GM19468 (cell line): ENCODE measurements at regions not wholly inside any gene's neighbourhood (a gene's known extent, or its start where the extent isn't known, plus 50 kb on each side); places are given as distances from the start of the nearest gene placed in this dataset.

ENCODE experiments used
- ATAC-seq: cut with Tn5 transposase; IDR thresholded peaks from one replicate; pipeline ENCODE4 v1.9.1; 2021; ENCODE audit warnings: mild to moderate bottlenecking, moderate library complexity, moderate number of reproducible peaks; ENCODE audit not compliant: unreplicated experiment; ENCODE audit errors: extremely low read depth

DNA sequence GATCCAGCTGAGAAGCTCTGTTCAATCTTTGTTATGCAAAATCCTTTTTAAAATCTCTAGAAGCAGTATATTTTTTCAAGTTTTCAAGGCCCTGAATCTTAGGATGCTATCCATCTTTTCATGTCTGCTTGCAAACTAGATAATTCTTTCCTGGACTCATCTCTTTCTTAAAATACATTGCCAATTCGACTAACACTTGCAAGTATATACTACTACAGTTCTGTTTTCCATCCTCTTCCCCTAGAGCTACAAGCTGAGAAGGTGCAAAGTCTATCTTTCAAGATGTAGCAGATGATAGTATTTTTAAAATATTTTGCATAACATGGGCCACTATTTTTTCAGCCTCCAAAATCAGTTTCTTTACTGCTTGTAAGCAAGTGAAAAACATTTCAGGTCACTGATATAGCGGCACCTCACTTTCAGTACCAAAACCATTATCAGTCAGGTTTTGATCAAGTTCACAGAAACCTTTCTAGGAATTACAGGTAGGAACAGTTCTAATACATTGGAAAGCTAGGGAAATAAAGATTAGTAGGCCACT is 196.4 kb upstream of the CDH20 start:
- no peak for ATAC-seq

DNA sequence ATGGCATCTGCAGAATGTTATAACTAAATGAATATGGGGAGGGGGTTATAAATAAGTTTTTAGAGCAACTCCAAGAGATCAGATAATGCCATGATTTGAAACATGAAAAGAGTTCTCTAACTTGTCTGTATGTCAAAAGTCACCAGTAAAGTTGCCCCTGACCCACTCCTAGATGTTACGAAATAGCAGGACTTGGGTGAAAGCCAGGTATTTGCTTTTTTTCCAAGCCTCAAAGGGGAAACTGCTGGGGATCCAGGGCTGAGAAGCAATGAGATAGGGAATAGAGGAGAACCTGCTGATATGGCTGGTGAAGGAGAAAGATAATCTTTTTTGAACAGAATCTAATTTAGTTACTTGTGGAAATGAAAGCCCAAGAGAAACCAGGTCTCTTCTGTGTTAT is 191.5 kb upstream of the CDH20 start:
- ATAC-seq = no peak

DNA sequence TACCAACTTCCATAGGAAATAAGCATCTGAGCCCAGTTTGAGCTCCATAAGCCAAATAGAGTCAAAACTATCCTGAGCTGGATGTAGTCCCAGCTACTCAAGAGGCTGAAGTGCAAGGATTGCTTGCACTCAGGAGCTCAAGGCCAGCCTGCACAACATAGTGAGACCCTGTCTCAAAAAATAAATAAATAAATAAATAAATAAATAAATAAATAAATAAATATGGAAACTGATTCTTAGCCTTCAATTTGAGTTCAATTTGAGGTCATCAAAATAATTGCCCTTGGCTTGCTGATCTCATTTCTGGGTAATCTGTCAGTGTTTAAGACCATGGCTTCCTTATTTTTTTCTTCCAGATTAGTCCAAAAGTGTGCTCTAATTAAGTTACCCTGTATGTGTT is 184.9 kb upstream of the CDH20 start:
- no peak for ATAC-seq

DNA sequence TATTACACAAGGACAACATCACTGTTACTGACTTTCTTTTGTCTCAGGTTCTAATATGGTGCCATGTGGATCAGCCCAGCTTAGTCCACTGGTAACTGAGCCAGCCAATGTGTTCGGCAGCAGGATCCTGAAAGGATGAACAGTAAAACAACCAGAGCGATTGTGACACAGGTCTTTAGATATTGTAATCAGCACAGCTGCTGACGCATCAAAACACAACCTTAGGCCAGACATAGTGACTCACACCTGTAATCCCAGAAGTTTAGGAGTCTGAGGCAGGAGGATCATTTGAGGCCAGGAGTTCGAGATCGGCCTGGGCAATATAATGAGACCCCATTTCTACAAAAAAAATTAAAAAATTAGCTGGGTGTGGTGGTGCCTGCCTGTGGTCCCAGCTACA is 183.4 kb upstream of the CDH20 start:
- ATAC-seq = no peak

DNA sequence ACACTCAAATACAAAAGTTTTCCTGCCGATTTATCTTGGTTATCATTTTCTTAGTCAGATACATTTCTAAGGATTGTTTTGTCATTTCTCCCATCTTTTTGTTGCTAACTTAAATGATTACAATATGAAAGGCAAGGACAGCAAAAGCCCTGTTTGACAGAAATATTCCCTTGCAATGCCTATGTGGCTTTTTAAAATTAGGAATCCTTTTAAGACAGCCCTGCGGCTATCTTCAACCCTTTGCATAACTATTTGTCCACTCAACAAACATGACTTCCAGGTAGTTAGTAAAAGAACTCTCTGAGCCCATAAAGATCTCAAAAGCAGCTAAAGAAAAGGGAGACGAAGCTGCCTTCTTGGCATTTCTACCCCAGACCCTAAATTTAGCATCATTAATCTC is 179.7 kb upstream of the CDH20 start:
- ATAC-seq = no peak

DNA sequence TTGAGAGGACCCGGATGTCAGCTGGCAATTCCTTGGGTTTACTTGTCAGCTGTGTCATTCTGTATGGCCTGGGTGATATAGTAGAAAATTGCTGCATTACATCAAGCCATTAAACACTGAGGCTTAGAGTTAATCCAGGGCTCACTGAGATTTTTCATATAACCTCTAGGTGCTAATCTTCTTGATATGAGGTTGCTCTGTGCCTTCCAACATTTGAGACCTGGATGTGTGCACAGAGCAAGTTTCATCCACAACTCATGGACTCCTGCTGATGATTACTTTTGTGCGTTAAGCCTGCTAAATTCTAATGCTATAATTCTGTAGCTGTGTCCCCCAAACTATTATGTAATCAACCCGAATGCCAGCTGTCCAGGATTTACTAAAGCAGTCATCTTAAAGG is 178.4 kb upstream of the CDH20 start:
- ATAC-seq = no peak

DNA sequence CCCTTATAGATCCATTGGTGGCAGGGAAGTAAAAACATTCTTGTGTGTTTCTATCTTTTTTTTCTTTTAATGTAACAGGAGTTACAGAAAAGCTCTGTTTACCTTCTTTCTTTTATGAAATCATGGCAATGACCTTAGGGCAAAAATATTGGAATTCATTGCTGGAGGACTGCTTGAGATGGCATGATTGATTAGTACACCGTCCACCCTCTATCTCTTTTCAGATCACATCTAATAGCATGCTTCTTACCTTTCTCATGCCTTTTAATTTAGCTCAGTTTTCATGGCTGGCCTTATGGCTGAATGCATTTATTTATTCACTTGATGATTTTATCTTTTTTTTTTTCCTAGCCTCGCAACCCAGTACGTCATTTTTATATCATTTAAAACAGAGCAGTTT is 177.6 kb upstream of the CDH20 start:
- no peak for ATAC-seq

DNA sequence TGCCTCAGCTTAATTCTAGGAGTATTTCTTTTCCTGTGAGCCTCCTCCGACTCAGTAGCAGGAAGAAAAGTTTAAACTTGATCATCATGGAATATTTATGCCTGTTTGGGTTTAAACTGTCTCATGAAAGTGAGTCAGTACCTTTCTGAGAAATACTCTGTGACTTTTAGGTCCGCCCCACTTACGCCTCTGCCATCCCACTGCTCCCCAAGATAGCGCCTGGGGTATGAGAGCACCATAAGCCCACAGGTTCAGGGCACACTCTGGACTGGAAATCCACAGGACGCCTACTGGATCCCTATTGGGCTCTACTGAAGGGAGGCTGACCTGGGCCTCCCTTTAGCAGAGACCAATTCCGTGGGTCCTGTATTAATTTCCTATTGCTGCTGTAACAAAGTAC is 175.8 kb upstream of the CDH20 start:
- no peak for ATAC-seq

DNA sequence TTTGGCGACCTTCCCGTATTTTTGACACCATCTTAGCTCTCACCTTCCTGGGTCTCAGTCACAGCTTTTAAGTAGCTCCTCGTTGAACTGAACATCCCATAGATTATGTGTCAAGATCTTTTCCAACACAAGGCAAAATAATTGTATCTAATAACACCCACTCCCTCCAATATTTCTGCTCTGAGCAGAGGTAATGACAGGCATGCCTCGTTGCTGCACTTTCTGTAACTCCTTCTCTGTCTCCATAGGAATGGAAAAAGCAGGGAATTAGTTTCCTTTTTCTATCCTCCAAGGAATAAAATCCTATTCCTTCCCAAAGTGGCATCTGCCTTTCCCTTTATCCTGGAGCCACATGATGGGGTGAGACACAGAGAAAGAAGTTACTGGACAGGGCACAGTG is 174.0 kb upstream of the CDH20 start:
- ATAC-seq = no peak

DNA sequence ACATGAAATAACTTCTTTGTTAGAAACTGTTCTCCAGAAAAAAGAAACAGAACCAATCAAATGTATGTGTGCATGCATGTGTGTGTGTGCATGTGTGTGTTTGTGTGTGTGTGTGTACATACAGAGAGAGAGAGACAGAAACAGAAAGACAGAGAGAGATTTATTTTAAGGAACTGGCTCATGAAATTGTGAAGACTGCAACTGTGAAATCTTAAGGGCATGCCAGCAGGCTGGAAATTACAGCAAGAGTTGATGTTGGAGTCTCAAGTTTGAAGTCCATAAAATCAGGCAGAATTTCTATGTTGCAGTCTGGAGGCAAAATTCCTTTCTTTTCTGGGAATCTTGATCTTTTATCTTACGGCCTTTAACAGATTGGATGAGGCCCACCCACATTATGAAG is 168.9 kb upstream of the CDH20 start:
- ATAC-seq = no peak

DNA sequence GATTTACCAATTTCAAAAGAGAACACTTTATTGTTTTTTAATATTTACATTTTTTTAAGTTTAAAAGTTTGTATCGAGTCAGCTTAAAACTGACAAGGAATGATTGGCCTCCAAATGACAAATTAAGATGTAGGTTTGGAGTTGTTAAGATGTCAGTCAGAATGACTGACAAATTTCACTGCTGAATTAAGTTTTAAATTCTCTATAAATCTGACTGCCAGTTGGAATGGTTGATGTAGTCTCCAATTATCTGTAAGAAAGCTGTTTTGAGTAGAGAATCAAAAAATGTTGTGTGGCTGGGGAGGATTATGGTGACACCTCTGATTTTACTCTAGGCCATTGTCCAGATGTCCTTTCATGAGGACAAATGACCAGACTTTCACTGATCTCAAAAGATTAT is 165.3 kb upstream of the CDH20 start:
- no peak for ATAC-seq

DNA sequence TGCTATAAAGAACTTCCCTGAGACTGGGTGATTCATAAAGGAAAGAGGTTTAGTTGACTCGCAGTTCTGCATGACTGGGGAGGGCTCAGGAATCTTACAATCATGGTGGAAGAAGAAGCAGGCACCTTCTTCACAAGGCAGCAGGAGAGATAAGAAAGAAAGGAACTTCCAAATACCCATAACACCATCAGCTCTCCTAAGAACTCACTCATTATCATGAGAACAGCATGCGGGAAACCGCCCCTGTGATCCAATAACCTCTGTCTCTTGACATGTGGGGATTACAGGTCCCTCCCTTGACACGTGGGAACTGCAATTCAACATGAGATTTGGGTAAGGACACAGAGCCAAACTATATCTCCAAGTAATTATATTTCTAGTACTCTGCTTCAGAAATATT is 163.8 kb upstream of the CDH20 start:
- no peak for ATAC-seq

DNA sequence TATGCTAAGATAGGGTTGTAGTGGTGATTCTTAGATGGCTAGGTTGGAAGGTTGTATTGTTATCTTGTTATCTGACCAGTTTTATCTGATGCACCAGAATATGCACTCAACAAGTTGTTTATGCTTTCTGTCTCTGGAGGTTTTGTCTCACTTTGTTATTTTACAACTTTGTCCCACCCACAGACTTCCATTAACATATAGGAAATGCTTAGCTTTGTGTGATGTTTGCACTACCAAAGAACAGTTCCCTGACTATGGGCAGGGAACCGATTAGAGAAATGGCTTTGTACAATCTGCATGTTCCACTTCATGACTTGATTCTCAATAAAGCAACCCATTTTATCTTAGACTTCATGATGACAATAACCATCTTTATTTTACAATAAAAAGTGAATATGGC is 160.6 kb upstream of the CDH20 start:
- no peak for ATAC-seq

DNA sequence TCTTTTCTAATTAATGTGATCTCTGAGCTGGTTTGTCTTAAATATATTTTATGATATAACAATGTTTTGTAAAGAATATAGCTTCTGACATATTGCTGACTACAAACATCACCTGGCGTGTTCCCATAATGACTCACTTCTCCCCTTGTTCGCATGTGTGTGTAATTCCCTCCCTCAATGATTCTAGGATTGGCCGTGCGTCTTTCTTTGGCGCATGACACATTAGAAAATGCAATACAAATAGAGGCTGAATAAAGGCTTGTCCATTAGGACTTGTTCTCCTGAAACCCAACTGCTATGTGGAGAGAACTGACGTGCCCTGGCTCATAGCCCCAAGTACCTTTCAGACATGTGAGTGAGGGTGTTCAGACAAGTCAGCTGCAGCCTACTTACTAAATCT is 159.7 kb upstream of the CDH20 start:
- no peak for ATAC-seq

DNA sequence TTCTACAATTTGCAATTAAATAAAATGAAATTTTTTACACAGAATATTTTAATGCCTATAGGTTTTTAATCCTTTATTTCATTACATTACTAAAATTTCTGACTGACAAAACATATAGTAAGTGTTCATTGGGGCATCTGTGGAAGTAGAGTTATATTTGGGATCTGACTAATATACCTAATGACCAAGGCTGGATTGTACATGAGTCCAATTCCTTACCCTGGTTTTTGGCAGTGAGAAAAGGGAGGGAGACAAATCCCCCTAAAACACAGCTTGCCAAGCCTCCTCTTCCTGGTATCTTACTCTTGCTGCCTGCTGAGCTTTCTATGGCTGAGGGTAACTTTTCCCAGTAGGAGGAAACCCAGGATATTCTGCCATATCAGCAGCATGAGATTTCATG is 149.4 kb upstream of the CDH20 start:
- no peak for ATAC-seq

DNA sequence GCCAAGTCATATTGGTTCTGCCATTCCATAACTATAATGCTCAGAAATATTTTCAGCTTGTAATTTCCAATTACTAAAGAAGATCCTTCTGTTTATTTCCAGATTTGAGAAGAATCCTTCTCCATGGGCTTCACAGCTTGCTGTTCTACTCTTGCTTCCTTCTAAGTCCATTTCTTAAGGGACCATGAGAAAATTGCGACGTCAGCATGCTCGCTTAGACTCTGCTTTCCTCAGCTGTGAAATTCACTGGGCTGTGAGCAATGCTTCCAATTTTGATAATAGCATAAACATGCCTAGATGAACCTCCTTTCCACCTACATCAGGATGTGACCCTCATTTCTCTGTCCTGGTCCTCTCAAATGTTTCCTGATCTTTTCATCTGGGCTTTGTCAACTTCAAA is 145.3 kb upstream of the CDH20 start:
- no peak for ATAC-seq

DNA sequence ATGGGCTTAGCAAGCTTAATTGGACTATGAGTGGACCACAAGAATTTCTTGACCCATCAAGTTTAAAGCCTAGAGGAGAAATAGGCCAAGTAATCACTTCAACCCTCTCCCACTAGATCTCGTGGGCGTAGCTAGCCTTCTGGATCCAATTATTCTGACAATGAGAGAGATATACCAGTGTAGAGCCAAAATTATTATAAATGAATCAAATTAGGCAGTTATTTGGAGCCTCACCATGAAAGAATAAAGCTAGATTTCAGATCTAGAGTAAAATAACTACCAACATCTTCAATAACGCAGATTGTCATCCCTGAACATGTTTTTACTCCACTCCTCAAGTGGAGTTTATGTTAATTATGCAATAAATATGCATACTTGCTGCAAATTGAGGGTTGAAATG is 143.9 kb upstream of the CDH20 start:
- no peak for ATAC-seq

DNA sequence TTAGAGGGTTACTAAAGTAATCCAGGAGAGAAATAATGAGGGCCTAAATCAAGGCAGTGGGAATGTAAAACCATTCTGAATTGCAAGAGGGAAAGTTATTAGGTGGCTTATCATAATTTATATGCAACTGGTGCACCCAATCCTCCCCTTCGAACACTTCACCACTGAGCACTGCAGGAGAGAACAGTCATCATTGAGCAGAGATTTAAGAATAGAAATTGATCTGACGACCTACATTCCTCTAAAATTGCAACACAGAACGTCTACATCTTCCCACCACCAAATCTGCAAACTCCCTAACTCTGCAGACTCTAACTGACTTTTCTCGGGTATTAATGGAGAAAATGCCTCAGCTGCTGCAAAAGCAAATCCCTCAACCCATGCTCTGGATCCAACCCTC is 138.5 kb upstream of the CDH20 start:
- no peak for ATAC-seq

DNA sequence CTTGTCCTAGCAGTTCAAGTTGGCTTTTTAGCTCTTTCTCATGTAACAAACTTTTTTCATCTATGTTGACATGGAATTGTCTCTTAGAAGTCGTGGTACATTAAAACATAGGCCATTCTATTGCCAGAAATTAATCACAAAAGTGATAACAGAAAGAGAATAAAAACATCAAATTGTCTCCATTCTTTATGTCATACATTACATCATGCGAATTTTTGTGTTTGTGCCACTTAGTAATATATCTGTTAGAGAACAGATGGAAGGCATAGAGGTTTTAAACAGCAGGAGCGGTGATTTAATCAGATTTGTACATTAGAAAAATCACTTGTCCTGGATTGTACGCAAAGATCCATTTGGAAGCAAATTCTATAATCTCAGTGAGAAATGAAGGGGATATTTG is 136.5 kb upstream of the CDH20 start:
- ATAC-seq = no peak

DNA sequence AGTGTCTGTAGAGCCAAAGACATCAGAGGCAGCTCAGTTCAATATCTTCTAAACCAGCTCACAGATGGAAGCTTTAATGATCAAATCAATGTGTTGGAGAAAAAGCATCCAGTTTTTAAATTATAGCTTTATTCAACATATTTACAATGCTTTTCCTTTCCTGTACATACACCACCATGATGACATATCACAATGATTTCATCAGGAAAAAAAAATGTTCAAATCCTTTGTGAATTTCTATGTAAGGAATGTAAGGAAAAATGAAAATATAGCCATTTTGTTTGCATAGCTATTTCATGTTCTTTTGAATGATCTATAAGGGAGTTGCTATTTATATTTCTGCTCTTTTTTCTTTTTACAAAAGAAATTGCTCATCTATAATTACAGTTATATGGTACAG is 134.7 kb upstream of the CDH20 start:
- no peak for ATAC-seq

DNA sequence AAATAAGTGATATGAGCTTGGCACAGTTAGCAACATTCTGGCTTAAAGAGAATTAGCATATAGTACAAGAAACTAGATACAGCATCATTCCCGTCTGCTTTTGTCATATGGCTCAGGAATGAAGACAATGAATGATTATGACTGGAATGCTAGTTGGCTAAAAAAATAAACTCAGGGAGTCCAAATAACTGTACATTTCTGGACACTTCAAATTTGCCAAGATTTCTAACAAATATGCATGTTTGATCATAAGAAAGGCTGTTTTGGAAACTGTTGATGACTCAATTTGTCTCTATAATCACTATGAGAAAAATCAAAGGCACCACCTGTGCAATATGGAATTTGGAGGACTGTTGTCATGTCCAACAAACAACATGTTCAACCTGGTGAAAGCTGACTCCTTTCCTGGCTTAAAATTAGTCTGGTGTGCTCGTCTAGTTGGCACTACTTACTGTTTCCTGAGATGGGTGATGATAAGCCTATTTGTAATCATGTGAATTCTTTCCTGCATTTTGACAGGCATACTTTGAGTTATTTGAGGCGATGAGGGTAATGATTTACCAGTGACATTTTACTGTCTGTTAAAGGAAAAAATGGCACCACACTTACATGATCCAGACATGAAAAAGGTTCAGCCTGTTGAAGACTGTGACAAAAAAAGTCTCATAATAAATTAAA is 133.9 kb upstream of the CDH20 start:
- no peak for ATAC-seq

DNA sequence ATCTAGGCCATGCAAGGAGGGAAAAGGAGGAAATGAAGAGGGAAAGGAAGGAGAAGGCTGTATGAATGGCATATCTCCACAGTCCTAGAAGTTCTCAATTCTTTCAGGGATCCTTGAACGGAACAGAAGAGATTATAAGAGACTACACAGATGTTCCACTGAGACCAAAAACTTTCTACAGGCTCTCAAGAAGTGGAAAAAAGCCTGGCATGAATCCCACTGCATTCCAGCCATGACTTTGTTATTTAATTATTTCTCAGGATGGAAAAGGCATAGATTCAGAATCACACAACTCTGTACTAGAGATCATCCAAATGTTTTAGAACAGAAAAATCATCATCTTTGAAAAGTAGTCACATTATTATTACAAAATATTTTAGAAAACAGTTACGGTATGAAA is 131.7 kb upstream of the CDH20 start:
- no peak for ATAC-seq

DNA sequence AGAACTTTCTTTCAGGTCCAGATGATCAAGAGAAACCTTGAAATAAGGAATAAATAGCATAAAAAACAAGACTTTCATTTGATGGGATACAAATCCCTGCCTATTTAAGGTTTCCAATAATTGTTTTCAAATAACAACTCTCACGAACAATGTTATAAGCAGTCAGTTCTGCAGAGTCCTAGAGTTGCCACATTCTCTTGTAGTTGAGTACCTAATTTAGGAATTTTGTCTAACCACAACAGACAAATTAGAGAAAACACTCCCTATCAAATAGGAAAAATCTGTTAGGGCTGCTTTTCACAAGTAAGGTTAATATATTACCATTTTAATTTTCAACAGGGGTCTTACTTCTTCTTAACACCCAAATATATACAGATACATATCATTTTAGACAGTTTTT is 130.1 kb upstream of the CDH20 start:
- no peak for ATAC-seq
